ENCODE measurements at regions not wholly inside any gene's neighbourhood (a gene's known extent, or its start where the extent isn't known, plus 50 kb on each side); places are given as distances from the start of the nearest gene placed in this dataset.
A peak's percentile ranks its signal among the peaks of the same experiment; 100 is the strongest.

DNA sequence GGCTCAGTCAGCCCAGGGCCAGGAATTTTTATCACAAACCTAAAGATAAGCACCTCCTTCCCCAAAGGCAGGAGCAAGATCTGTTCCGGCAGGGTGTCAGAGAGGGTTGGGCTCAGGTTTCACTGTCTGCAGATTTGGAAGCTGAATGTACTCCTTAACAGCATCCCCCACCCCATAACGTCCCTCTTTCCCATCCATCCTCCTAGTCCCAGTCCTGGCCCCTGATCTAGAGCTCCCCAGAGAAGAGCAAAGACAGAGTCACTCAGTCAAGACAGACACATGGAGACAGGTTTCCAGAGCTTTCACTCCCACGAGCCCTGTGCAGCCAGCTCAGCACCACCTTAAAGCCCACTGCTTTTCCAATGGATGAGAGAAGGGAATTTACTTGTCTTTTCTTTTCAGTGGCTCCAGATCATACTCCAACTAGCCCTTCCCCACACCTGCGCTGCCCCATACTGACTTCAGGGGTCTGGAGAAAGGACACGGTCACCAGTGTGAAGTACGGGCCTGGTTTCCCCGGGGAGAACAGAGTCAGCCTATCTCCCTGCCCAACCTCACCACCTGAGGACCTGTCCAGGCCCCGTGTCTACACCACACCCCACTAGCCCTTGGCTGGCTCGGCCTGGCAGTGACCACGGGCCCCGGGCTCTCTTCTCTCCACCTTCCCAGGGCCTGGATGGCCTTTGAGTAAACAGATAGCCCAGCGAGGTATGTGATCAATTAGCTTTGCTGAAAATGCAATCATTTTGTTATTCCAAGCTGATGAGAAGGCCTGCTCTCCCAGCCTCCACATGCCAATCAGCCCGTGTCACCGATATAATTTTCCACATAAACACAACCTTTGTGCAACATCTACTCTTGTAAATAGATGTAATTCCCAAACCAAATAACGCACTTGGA, 249.1 kb downstream of the FOXD2 start:
- peak overlapping the region; percentile 89; the same call in 1 of the 2 replicates for H2BK15ac ChIP-seq (ENCODE audit: low read length)

More for the DNA sequence above, 249.1 kb downstream of the FOXD2 start:
- H3K9ac ChIP-seq (replicated peaks in 1 of 4; ENCODE audit: extremely low read depth in 1 of 4, low read depth in 3 of 4, low read length in 3 of 4), result no peak overlapping the region
- H3K36me3 ChIP-seq (ENCODE audit: control insufficient read depth in 2 of 4, insufficient read depth in 4 of 4, low read length in 3 of 4), result no peaks in the 10 kb centered on the region
- peaks cover 2% of the 10 kb centered on the region; the same call in 1 of the 2 replicates for H3K23me2 ChIP-seq (ENCODE audit: low read depth, low read length)
- FAIRE-seq (no peak), DNase-seq (ENCODE audit: low read depth in 1 of 2, low spot score in 2 of 2) (peak in 1 of 2 experiments; percentile 62)
- H2BK12ac ChIP-seq (ENCODE audit: low read depth, low read length), result peak overlapping the region; percentile 81; the same call in 1 of the 2 replicates
- H2BK20ac ChIP-seq (ENCODE audit: low read length), result no peak overlapping the region; the same call in 1 of the 2 replicates
- H2AFZ ChIP-seq (ENCODE audit: low read length), result peak overlapping the region; percentile 61; the same call in 1 of the 2 replicates
- peak overlapping the region; percentile 40; the same call in 1 of the 2 replicates for H3K18ac ChIP-seq (ENCODE audit: extremely low read depth, low read length)
- no peak overlapping the region for H3K14ac ChIP-seq (ENCODE audit: insufficient read length)
- no peak overlapping the region for H4K5ac ChIP-seq (ENCODE audit: insufficient read length, low read depth, low read length)
- H3K79me2 ChIP-seq (ENCODE audit: control insufficient read depth in 1 of 2, insufficient read depth in 2 of 2, low read length in 2 of 2), result no peaks in the 10 kb centered on the region
- no peak overlapping the region for H3K27ac ChIP-seq (ENCODE audit: low read depth, low read length)
- TF ChIP-seq KDM4A (IDR thresholded peaks at IDR 0.05; ENCODE audit: low read depth, low read length, severe bottlenecking) (no peak), USF2 (IDR thresholded peaks at IDR 0.05; ENCODE audit: low read length) (no peak), SP1 (IDR thresholded peaks at IDR 0.05; ENCODE audit: low read depth, low read length) (no peak), RBBP5 (IDR thresholded peaks at IDR 0.05; ENCODE audit: borderline replicate concordance, low read depth, low read length) (no peak), KDM5A (IDR thresholded peaks at IDR 0.05; ENCODE audit: low read length) (no peak), ATF3 (IDR thresholded peaks at IDR 0.05; ENCODE audit: insufficient read depth, low read depth, low read length) (no peak), GABPA (IDR thresholded peaks at IDR 0.05; ENCODE audit: borderline replicate concordance, insufficient read depth, low read length) (no peak), SP2 (IDR thresholded peaks at IDR 0.05; ENCODE audit: low read length) (no peak), CREB1 (IDR thresholded peaks at IDR 0.05) (no peak), PHF8 (conservative IDR thresholded peaks at IDR 0.05; ENCODE audit: low read depth, low read length) (no peak)
- H4K91ac ChIP-seq (replicated peaks; ENCODE audit: insufficient read length, low read length), result no peak overlapping the region
- H3K4me3 ChIP-seq (ENCODE audit: extremely low read depth in 1 of 4, insufficient read depth in 2 of 4, low read depth in 3 of 4, low read length in 4 of 4), result no peak overlapping the region; a peak in 1 of 8 replicates
- no peak overlapping the region for H3K56ac ChIP-seq (replicated peaks; ENCODE audit: insufficient read length, low read depth, low read length)
- 65% methylated on average over 15 of the region's 15 CpGs; no CpG with 5 or more reads in 1 of the 2 experiments for WGBS, 2 experiments (ENCODE audit: extremely low coverage in 1 of 2, insufficient coverage in 1 of 2, insufficient read length in 1 of 2, insufficient replicate concordance in 2 of 2, low coverage in 1 of 2, low lambda C conversion rate in 2 of 2, missing lambda C conversion rate in 1 of 2)
- H3K4me2 ChIP-seq (ENCODE audit: insufficient read depth in 1 of 2, low read depth in 2 of 2, low read length in 2 of 2), result peak overlapping the region; percentile 3; a peak in 1 of 4 replicates
- H4K8ac ChIP-seq (ENCODE audit: extremely low read depth, insufficient read depth, low read length), result no peak overlapping the region
- ChIA-PET POLR2A (ENCODE audit: partially characterized antibody) (interaction anchor here (1.1 to 1.4 kb wide), 3 partner anchors 9 to 31 kb away, joined by 3 read pairs; no protein-coding TSS in a partner anchor), CTCF (ENCODE audit: partially characterized antibody) (interaction anchor here (0.6 to 6.1 kb wide), 11 partner anchors 12 to 496 kb away, joined by 3 to 41 read pairs (median 6); no protein-coding TSS in a partner anchor)
- H2AK5ac ChIP-seq (ENCODE audit: low read depth, low read length), result no peak overlapping the region
- no peaks in the 10 kb centered on the region for H3K79me1 ChIP-seq (ENCODE audit: low read depth, low read length)
- H2BK120ac ChIP-seq (replicated peaks; ENCODE audit: low read depth, low read length), result no peak overlapping the region
- H3K27me3 ChIP-seq (replicated peaks in 1 of 4; ENCODE audit: control insufficient read depth in 3 of 4, extremely low read depth in 1 of 4, insufficient read depth in 3 of 4, low read length in 3 of 4), result no peaks in the 10 kb centered on the region; a peak in 2 of 7 replicates
- no peaks in the 10 kb centered on the region for H4K20me1 ChIP-seq (replicated peaks in 1 of 2; ENCODE audit: control insufficient read depth in 1 of 2, insufficient read depth in 2 of 2, low read length in 2 of 2)
- peaks cover 9 to 19% (median 14%) of the 10 kb centered on the region in 4 experiments for H3K4me1 ChIP-seq (replicated peaks in 1 of 4; ENCODE audit: control insufficient read depth in 3 of 4, insufficient read depth in 4 of 4, low read length in 3 of 4)
- H3K9me3 ChIP-seq (ENCODE audit: insufficient read depth in 2 of 2, low read depth in 1 of 2, low read length in 1 of 2), result no peaks in the 10 kb centered on the region
- H2BK5ac ChIP-seq (ENCODE audit: low read depth, low read length), result peak overlapping the region; percentile 61; the same call in 1 of the 2 replicates
- H3K23ac ChIP-seq (ENCODE audit: insufficient read length), result no peak overlapping the region
- no peak overlapping the region for H3K4ac ChIP-seq (replicated peaks; ENCODE audit: insufficient read length, low read depth, low read length)

Data from H1 (cell line).